ENCODE measurements at regions not wholly inside any gene's neighbourhood (a gene's known extent, or its start where the extent isn't known, plus 50 kb on each side); places are given as distances from the start of the nearest gene placed in this dataset.

DNA sequence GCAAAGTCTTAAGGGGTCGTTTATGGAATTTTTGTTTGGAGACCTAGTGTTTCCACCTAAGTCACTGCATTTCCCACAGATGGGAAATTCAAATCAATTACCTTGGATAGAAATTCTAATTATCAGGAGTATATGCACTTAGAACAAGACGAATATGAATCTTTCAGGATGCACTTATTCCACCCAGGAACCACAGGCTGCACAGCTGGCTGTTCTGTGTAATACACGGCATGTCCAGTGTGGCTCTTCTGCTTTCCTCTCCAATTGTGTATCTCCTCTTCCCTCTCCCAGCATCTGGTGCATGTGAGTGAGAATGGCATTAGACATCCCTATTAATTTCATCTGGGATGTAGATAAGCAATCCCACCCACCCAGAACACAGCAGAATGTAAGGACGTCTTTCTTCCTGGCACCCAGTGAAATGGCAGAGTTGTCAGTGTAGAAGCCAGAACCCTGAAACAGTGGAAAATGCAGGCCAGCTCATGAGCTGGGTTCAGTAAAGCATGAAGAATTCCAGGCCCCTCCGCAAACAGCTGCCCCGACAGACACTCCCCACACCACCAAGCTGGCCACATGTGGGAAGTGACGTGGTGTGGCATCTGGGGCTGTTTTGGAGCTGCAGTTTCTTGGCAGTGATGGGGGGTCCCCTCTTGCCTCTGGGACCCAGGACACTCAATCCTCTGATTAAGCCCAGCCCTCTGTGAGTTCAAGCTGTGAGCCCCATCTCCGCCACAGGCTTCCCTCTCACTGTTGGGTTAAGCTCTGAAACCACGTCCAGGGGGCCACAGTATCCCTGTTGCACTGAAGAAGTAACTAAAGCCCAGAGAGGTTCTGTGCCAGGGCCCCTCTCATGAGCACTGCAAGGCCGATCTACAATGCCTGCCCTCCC lies 180.1 kb upstream of the CST7 start:
- no peak overlapping the region for H3K27ac Mint-ChIP-seq
- no peaks in the 10 kb centered on the region for H3K9me3 Mint-ChIP-seq

DNA sequence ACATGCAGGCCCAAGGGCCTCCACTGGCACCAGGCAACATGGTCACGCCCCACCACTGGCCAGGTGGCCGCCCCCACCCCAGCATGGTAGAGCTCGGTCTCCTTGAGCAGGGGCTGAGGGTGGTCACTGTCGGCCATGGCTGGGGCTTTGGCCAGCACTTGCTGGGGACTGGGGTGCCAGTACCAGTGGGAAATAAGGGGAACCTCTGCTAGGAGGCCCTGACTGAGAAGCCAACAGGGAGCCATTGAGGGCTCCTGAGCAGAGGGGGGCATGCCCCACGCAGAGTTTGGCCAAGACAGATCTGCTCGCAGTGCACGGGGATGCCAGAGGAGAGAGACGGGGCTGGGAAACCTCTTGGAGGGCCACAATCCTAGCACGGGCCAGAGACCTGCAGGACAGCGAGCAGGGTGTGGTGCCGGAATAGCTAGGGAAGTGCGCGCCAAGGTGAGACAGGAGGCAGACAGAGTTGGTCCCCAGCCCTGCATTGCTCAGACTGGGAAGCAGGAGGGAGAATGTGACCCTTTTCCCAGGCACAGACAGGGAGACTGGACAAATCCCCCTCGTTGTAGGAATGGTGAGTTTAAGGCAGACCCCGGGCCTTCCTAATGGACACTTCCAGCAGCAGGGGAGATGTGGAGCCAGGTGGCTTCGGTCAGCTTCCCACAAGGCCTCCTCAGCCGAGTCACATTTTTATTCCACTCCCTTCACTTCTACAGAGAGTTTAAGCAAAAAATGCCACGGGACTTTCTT lies 179.0 kb upstream of the CST7 start:
- TF ChIP-seq EZH2phosphoT487 (IDR thresholded peaks at IDR 0.05) (no peak), EZH2 (IDR thresholded peaks at IDR 0.05) (no peak)
- TF ChIP-seq, protein P1, sequence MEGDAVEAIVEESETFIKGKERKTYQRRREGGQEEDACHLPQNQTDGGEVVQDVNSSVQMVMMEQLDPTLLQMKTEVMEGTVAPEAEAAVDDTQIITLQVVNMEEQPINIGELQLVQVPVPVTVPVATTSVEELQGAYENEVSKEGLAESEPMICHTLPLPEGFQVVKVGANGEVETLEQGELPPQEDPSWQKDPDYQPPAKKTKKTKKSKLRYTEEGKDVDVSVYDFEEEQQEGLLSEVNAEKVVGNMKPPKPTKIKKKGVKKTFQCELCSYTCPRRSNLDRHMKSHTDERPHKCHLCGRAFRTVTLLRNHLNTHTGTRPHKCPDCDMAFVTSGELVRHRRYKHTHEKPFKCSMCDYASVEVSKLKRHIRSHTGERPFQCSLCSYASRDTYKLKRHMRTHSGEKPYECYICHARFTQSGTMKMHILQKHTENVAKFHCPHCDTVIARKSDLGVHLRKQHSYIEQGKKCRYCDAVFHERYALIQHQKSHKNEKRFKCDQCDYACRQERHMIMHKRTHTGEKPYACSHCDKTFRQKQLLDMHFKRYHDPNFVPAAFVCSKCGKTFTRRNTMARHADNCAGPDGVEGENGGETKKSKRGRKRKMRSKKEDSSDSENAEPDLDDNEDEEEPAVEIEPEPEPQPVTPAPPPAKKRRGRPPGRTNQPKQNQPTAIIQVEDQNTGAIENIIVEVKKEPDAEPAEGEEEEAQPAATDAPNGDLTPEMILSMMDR (IDR thresholded peaks at IDR 0.05) = no peak
- Histone ChIP-seq H3K9ac (no peak overlapping the region), H3K79me2 (ENCODE audit: low read depth) (no peaks in the 10 kb centered on the region), H3K4me2 (no peak overlapping the region), H3F3A (ENCODE audit: low read depth) (no peaks in the 10 kb centered on the region), H3K27me3 (no peaks in the 10 kb centered on the region), H4K20me1 (ENCODE audit: low read depth) (no peaks in the 10 kb centered on the region), H2AFZ (replicated peaks) (no peak overlapping the region), H3K4me1 (no peaks in the 10 kb centered on the region), H3K27ac (no peak overlapping the region), H3K36me3 (no peaks in the 10 kb centered on the region), H3K4me3 (no peak overlapping the region), H3K9me3 (ENCODE audit: low read depth) (no peaks in the 10 kb centered on the region)
- DNase-seq (ENCODE audit: low spot score) = no peak
- H3K27me3 Mint-ChIP-seq (ENCODE audit: insufficient read depth, low read depth) = peaks cover 15% of the 10 kb centered on the region
- peaks cover 5% of the 10 kb centered on the region for H3K9me3 Mint-ChIP-seq
- no peak overlapping the region for H3K27ac Mint-ChIP-seq
- H3K36me3 Mint-ChIP-seq = no peaks in the 10 kb centered on the region
- H3K4me1 Mint-ChIP-seq = peaks cover 17% of the 10 kb centered on the region
- H3K4me3 Mint-ChIP-seq = no peak overlapping the region

More for the DNA sequence above, 180.1 kb upstream of the CST7 start:
- Histone ChIP-seq H3K4me1 (no peaks in the 10 kb centered on the region), H3K4me2 (no peak overlapping the region), H3K9ac (no peak overlapping the region), H3K27me3 (no peaks in the 10 kb centered on the region), H3K79me2 (ENCODE audit: low read depth) (no peaks in the 10 kb centered on the region), H4K20me1 (ENCODE audit: low read depth) (no peaks in the 10 kb centered on the region), H2AFZ (replicated peaks) (no peak overlapping the region), H3K27ac (no peak overlapping the region), H3K36me3 (no peaks in the 10 kb centered on the region), H3F3A (ENCODE audit: low read depth) (no peaks in the 10 kb centered on the region), H3K9me3 (ENCODE audit: low read depth) (no peaks in the 10 kb centered on the region), H3K4me3 (no peak overlapping the region)
- Mint-ChIP-seq H3K4me1 (peaks cover 17% of the 10 kb centered on the region), H3K4me3 (no peak overlapping the region), H3K36me3 (no peaks in the 10 kb centered on the region), H3K27me3 (ENCODE audit: insufficient read depth, low read depth) (peaks cover 18% of the 10 kb centered on the region)
- no peak for DNase-seq (ENCODE audit: low spot score)
- TF ChIP-seq, protein P1 (IDR thresholded peaks at IDR 0.05) = no peak

DNA sequence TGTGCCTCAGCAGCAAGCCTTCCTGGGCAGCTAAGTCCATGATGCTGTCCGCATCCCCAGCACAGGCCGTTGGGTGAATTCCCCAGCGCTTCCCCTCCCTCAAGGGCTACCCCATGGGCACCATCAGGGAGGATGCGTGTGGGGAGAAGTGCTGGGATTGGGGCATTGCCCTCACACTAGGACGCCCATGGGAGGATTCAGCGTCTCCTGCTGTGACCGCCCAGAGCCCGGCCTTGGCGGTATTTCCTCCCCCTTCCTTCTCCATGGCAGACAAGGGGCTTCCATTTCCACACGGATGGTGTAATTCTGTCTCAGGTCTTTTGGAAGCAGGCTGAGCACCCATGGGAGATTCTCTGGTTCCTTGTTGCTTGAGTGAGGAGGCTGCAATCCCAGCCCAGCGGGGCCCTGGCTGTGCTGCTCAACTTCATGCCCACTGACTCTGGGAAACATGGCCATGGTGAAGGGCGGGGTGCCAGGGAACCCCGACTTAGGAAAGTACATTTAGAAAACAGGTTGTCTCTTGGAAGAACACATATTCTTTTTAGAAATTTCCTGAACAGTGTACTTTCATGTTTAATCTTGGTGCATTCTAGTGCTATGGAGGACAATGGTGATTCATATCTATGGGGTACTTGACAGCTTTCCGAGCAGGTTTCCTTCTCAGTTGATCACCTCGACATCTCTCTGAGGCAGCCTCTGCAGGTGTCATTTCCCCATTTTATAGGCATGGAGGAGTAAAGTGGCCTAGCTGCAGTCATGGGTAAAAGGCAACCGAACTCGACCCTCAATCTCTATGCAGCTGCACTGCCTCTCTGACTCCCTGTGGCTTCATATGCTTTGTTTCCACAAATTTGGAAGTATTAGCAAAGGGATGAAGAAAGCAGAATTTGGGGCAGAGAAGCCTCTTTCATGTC lies 178.2 kb upstream of the CST7 start:
- H3K27me3 ChIP-seq = no peaks in the 10 kb centered on the region
- H3K36me3 ChIP-seq = no peaks in the 10 kb centered on the region
- H3K36me3 Mint-ChIP-seq = no peaks in the 10 kb centered on the region
- no peaks in the 10 kb centered on the region for H3F3A ChIP-seq (ENCODE audit: low read depth)
- TF ChIP-seq EZH2phosphoT487 (IDR thresholded peaks at IDR 0.05) = no peak
- TF ChIP-seq EZH2 (IDR thresholded peaks at IDR 0.05) = no peak
- TF ChIP-seq, protein P1 (IDR thresholded peaks at IDR 0.05) = no peak
- no peak overlapping the region for H3K4me3 Mint-ChIP-seq
- no peaks in the 10 kb centered on the region for H3K9me3 ChIP-seq (ENCODE audit: low read depth)
- peaks cover 17% of the 10 kb centered on the region for H3K4me1 Mint-ChIP-seq
- H3K27me3 Mint-ChIP-seq (ENCODE audit: insufficient read depth, low read depth) = peaks cover 15% of the 10 kb centered on the region
- no peak overlapping the region for H3K4me2 ChIP-seq
- no peak overlapping the region for H2AFZ ChIP-seq (replicated peaks)
- no peaks in the 10 kb centered on the region for H4K20me1 ChIP-seq (ENCODE audit: low read depth)
- peaks cover 10% of the 10 kb centered on the region for H3K9me3 Mint-ChIP-seq
- H3K27ac ChIP-seq = no peak overlapping the region
- no peak for DNase-seq (ENCODE audit: low spot score)
- no peak overlapping the region for H3K9ac ChIP-seq
- H3K27ac Mint-ChIP-seq = no peak overlapping the region
- H3K4me3 ChIP-seq = no peak overlapping the region
- H3K79me2 ChIP-seq (ENCODE audit: low read depth) = no peaks in the 10 kb centered on the region
- H3K4me1 ChIP-seq = no peaks in the 10 kb centered on the region

Data from neural progenitor cell (in vitro differentiated cells).